Esophagus squamous epithelium (tissue), 5 donors: ENCODE measurements at regions not wholly inside any gene's neighbourhood (a gene's known extent, or its start where the extent isn't known, plus 50 kb on each side); places are given as distances from the start of the nearest gene placed in this dataset.

ENCODE experiments used
- DNase-seq: peaks from one replicate; lab custom pipeline; 2025; lab: John Stamatoyannopoulos, UW
- H3K27ac ChIP-seq, 4 donors: fragments of 200-600 bp; sonication (generic); one replicate each; pipeline ENCODE4 v1.5.1; 2016 to 2019; ENCODE audit warnings: mild to moderate bottlenecking in 1 of 4
- H3K27me3 ChIP-seq, 4 donors: fragments of 200-600 bp; sonication (generic); 1 replicate in 3 of 4; 2 replicates in 1 of 4; pipeline versions ENCODE4 v1.5.1 to v1.6.0; 2017 to 2021; ENCODE audit warnings: antibody characterized with exemption in 1 of 4
- H3K36me3 ChIP-seq, 3 donors: fragments of 200-600 bp; sonication (generic); one replicate each; pipeline ENCODE4 v1.5.1; 2016 to 2019
- H3K4me1 ChIP-seq, 3 donors: fragments of 200-600 bp; sonication (generic); one replicate each; pipeline ENCODE4 v1.5.1; 2017 to 2019
- H3K4me3 ChIP-seq, 4 donors: fragments of 200-600 bp; sonication (generic); 1 replicate in 3 of 4; 2 replicates in 1 of 4; pipeline ENCODE4 v1.5.1; 2016 to 2019; ENCODE audit warnings: mild to moderate bottlenecking in 2 of 4, moderate library complexity in 1 of 4
- H3K9me3 ChIP-seq, 3 donors: fragments of 200-600 bp; sonication (generic); one replicate each; pipeline ENCODE4 v1.5.1; 2016 to 2019
- CTCF ChIP-seq, 6 experiments: fragments of 450-650 bp in 4 of 6; fragments of 200-600 bp in 2 of 6; sonication (generic) in 2 of 6; IDR thresholded peaks; one replicate each; pipeline ENCODE4 v1.5.1; 2016 to 2019; ENCODE audit warnings: antibody characterized with exemption in 6 of 6, mild to moderate bottlenecking in 4 of 6, moderate library complexity in 4 of 6
- POLR2A ChIP-seq, 4 donors: fragments of 450-650 bp; IDR thresholded peaks; one replicate each; pipeline ENCODE4 v1.6.1; 2017; ENCODE audit warnings: antibody characterized with exemption in 4 of 4, mild to moderate bottlenecking in 4 of 4, moderate library complexity in 3 of 4
- WGBS, 2 donors: methylation state at CpG; one replicate each; pipeline ENCODE4 v1.1.5; 2018; 5-methylcytosine and 5-hydroxymethylcytosine counted together
- intact Hi-C: fragments of 100-400 bp; cut with DNase I; formaldehyde crosslinking; loops from one replicate; pipeline ENCODE4 v1.15.0; 2022
- donor health status: DM: yes; HTN: yes; CAD: no.

GRCh38 chr6:37093728-37094069, 76.3 kb upstream of the PIM1 start:
- peaks cover 12 to 52% (median 25%) of the 10 kb centered on the region in 3 donors for H3K4me1 ChIP-seq
- 67 to 69% methylated on average over 6 of the region's 6 CpGs for WGBS, 2 donors
- TF ChIP-seq POLR2A (IDR thresholded peaks at IDR 0.05) (no peak), CTCF (IDR thresholded peaks at IDR 0.05) (no peak)

GRCh38 chr6:37095997-37096396, 74.0 kb upstream of the PIM1 start:
- H3K4me1 ChIP-seq: peaks cover 12 to 46% (median 25%) of the 10 kb centered on the region in 3 donors
- no peaks in the 10 kb centered on the region for H3K9me3 ChIP-seq
- no peak for DNase-seq
- no peaks in the 10 kb centered on the region for H3K36me3 ChIP-seq
- no peak overlapping the region for H3K4me3 ChIP-seq
- H3K27me3 ChIP-seq: no peaks in the 10 kb centered on the region
- TF ChIP-seq CTCF (IDR thresholded peaks at IDR 0.05) (no peak), POLR2A (IDR thresholded peaks at IDR 0.05) (no peak)
- 10 to 38% methylated on average over 1 of the region's 1 CpG for WGBS, 2 donors
- intact Hi-C loops: no loop called here
- H3K27ac ChIP-seq: peak overlapping the region; percentile 18 to 57 (median 38)

More at GRCh38 chr6:37093728-37094069, 76.3 kb upstream of the PIM1 start:
- Histone ChIP-seq H3K9me3 (no peaks in the 10 kb centered on the region), H3K36me3 (no peaks in the 10 kb centered on the region), H3K27me3 (no peaks in the 10 kb centered on the region), H3K27ac (peak overlapping the region; percentile 34 to 79 (median 60)), H3K4me3 (no peak overlapping the region)
- intact Hi-C loops: no loop called here
- DNase-seq: no peak

- no peaks in the 10 kb centered on the region for H3K36me3 ChIP-seq
- H3K4me3 ChIP-seq: no peak overlapping the region
- TF ChIP-seq CTCF (IDR thresholded peaks at IDR 0.05) (no peak), POLR2A (IDR thresholded peaks at IDR 0.05) (no peak)
- H3K27me3 ChIP-seq: no peaks in the 10 kb centered on the region
- H3K9me3 ChIP-seq: no peaks in the 10 kb centered on the region
- H3K27ac ChIP-seq: no peak overlapping the region
- DNase-seq: no peak
- H3K4me1 ChIP-seq: peaks cover 16 to 53% (median 31%) of the 10 kb centered on the region in 3 donors
- intact Hi-C loops: no loop called here
- WGBS, 2 donors: 79 to 86% methylated on average over 4 of the region's 4 CpGs
Observed at GRCh38 chr6:37097335-37097734, 72.6 kb upstream of the PIM1 start.

- 40 to 68% methylated on average over 2 of the region's 2 CpGs for WGBS, 2 donors
- H3K4me1 ChIP-seq: peaks cover 27 to 53% (median 36%) of the 10 kb centered on the region in 3 donors
- no peaks in the 10 kb centered on the region for H3K36me3 ChIP-seq
- DNase-seq: no peak
- peak overlapping the region in 1 of 4 donors; percentile 11 for H3K27ac ChIP-seq
- TF ChIP-seq POLR2A (IDR thresholded peaks at IDR 0.05): no peak
- TF ChIP-seq CTCF (IDR thresholded peaks at IDR 0.05): no peak
- H3K4me3 ChIP-seq: no peak overlapping the region
- H3K9me3 ChIP-seq: no peaks in the 10 kb centered on the region
- H3K27me3 ChIP-seq: no peaks in the 10 kb centered on the region
- intact Hi-C loops: no loop called here
Observed at GRCh38 chr6:37099442-37099841, 70.5 kb upstream of the PIM1 start.

GRCh38 chr6:37100745-37101144, 69.2 kb upstream of the PIM1 start:
- TF ChIP-seq POLR2A (IDR thresholded peaks at IDR 0.05): no peak
- TF ChIP-seq CTCF (IDR thresholded peaks at IDR 0.05): no peak
- H3K27me3 ChIP-seq: no peaks in the 10 kb centered on the region
- H3K9me3 ChIP-seq: no peaks in the 10 kb centered on the region
- no peaks in the 10 kb centered on the region for H3K36me3 ChIP-seq
- no peak overlapping the region for H3K27ac ChIP-seq
- 89 to 91% methylated on average over 6 of the region's 6 CpGs for WGBS, 2 donors
- H3K4me1 ChIP-seq: peaks cover 21 to 50% (median 25%) of the 10 kb centered on the region in 3 donors
- no peak overlapping the region for H3K4me3 ChIP-seq
- no peak for DNase-seq
- intact Hi-C loops: no loop called here
